ENCODE measurements at regions not wholly inside any gene's neighbourhood (a gene's known extent, or its start where the extent isn't known, plus 50 kb on each side); places are given as distances from the start of the nearest gene placed in this dataset.
A peak's percentile ranks its signal among the peaks of the same experiment; 100 is the strongest.

DNA sequence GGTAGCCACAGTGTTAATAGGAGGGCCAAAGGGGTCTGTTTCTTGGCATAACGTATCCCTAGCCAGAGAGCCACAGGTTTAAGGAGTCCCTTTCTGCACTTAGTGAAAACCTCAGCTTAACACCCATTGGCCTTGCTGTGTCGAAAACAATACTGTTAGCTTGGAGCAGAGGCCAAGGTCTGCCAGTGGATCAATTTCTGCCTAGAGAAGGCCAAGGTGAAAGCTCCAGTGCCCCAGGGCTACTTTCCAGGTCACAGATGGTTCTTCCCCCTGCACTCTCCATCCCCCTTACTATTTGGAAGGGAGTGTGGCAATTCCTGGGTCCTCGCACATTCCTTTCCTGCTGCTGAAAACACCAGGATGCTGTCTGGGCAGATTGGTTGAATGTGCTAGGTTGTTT, 74.8 kb upstream of the TNP1 start:
- TF ChIP-seq, protein P1, sequence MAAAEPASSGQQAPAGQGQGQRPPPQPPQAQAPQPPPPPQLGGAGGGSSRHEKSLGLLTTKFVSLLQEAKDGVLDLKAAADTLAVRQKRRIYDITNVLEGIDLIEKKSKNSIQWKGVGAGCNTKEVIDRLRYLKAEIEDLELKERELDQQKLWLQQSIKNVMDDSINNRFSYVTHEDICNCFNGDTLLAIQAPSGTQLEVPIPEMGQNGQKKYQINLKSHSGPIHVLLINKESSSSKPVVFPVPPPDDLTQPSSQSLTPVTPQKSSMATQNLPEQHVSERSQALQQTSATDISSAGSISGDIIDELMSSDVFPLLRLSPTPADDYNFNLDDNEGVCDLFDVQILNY (CRISPR knock-in tag; conservative IDR thresholded peaks at IDR 0.05): no peak
- TF ChIP-seq HNRNPLL (IDR thresholded peaks at IDR 0.05; ENCODE audit: low read depth, low read length, poor library complexity, severe bottlenecking): no peak
- TF ChIP-seq ZNF280B (CRISPR knock-in tag; IDR thresholded peaks at IDR 0.05; ENCODE audit: borderline replicate concordance): no peak
- no peak for TF ChIP-seq ZNF772 (CRISPR knock-in tag; IDR thresholded peaks at IDR 0.05)
- no peak for TF ChIP-seq TBL1XR1 (IDR thresholded peaks at IDR 0.05; ENCODE audit: borderline replicate concordance, low read length, partially characterized antibody)
- no peak for TF ChIP-seq HNRNPL (IDR thresholded peaks at IDR 0.05; ENCODE audit: low read depth, low read length)
- no peak for TF ChIP-seq CERS6 (CRISPR knock-in tag; IDR thresholded peaks at IDR 0.05)
- TF ChIP-seq ZNF839 (CRISPR knock-in tag; IDR thresholded peaks at IDR 0.05; ENCODE audit: borderline replicate concordance): no peak
- TF ChIP-seq, protein P2, sequence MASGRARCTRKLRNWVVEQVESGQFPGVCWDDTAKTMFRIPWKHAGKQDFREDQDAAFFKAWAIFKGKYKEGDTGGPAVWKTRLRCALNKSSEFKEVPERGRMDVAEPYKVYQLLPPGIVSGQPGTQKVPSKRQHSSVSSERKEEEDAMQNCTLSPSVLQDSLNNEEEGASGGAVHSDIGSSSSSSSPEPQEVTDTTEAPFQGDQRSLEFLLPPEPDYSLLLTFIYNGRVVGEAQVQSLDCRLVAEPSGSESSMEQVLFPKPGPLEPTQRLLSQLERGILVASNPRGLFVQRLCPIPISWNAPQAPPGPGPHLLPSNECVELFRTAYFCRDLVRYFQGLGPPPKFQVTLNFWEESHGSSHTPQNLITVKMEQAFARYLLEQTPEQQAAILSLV (CRISPR knock-in tag; IDR thresholded peaks at IDR 0.05; ENCODE audit: borderline replicate concordance): no peak
- TF ChIP-seq NR2F6 (IDR thresholded peaks at IDR 0.05): no peak
- no peak for TF ChIP-seq NR2F6 (CRISPR knock-in tag; IDR thresholded peaks at IDR 0.05)
- Histone ChIP-seq H2AFZ (ENCODE audit: low read length) (no peak overlapping the region), H3K27me3 (ENCODE audit: control insufficient read depth in 1 of 2, insufficient read depth in 2 of 2, low read length in 2 of 2) (peaks cover 0 to 5% of the 10 kb centered on the region in 2 experiments; a peak in 3 of 5 replicates), H3K79me2 (ENCODE audit: insufficient read depth, low read length) (no peaks in the 10 kb centered on the region), H3K4me3 (replicated peaks in 1 of 3; ENCODE audit: insufficient read depth in 1 of 3, low read depth in 2 of 3, low read length in 3 of 3) (no peak overlapping the region), H4K20me1 (ENCODE audit: insufficient read depth, low read length) (no peaks in the 10 kb centered on the region), H3K9ac (ENCODE audit: insufficient read depth, low read depth, low read length) (no peak overlapping the region), H3K9me3 (ENCODE audit: low read length) (no peaks in the 10 kb centered on the region), H3K27ac (ENCODE audit: extremely low read length, insufficient read depth, low read length) (no peak overlapping the region), H3K4me1 (ENCODE audit: insufficient read depth, low read length) (no peaks in the 10 kb centered on the region), H3K4me2 (ENCODE audit: low read depth, low read length) (no peak overlapping the region), H3K36me3 (replicated peaks in 1 of 2; ENCODE audit: control insufficient read depth in 1 of 2, insufficient read depth in 2 of 2, low read length in 2 of 2) (no peaks in the 10 kb centered on the region)
- ATAC-seq (peak; percentile 69), DNase-seq (ENCODE audit: low spot score) (no peak), FAIRE-seq (no peak)
- POLR2A ChIA-PET: no interaction called here
- intact Hi-C loops (cut with micrococcal nuclease; ENCODE audit: unreplicated experiment) (no loop called here), in situ Hi-C loops (cut with HindIII; ENCODE audit: extremely low pct_ligation_motif_present, low pct_unique_long_range_greater_than_20kb) (no loop called here)
- WGBS (ENCODE audit: low lambda C conversion rate): 27% methylated on average over 3 of the region's 3 CpGs
- no TSS peak for BruUV-seq (replicated peaks)
- CTCF ChIA-PET (ENCODE audit: low intra/inter-chr PET ratio, low total read pairs): no interaction called here
